Fibroblast of skin of scalp (primary cell): ENCODE measurements at regions not wholly inside any gene's neighbourhood (a gene's known extent, or its start where the extent isn't known, plus 50 kb on each side); places are given as distances from the start of the nearest gene placed in this dataset.

Experiments
- DNase-seq: peaks from one replicate; pipeline ENCODE4 v3.0.0-alpha.2; 2013

- DNase-seq, result no peak
Measured at GRCh38 chr12:92574911-92575570, 127.7 kb upstream of the PLEKHG7 start.

DNA sequence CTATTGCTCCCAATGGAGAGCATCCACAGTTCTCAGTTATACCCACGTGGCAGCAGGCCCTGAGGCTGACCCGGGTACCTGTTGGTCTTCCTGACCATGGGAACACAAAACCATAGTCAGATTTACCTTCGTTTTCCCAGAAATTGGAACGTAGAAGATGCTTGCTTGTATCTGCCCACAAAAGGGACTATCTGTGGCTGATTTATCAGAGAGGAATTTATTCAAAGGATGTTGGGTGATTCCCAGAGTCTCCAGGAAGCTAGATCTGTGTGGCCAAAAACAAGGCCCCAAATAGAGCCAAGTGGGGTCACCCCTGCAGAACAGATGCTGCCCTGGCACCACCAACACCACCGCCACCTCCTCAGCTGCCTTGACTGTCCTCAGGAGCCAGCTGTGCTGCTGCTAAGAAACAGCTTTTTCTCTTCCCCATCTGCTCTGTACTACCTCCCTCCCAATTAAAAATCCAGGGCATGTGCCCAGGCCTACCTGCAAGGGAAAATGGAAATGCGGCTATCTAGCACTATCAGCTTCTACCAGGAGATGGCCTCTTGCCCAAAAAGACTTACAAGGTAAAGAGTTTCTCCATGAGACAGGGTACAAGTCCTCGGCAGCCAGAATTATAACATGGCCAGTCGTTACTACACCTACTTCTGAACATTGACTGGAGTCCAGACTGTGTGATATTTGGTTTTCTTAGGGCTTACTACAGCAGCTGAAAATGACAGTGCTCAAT lies 128.6 kb upstream of the PLEKHG7 start:
- peak; percentile 32 for DNase-seq

GRCh38 chr12:92573104-92573503 lies 129.7 kb upstream of the PLEKHG7 start:
- DNase-seq, result no peak

GRCh38 chr12:92571844-92572543 lies 130.8 kb upstream of the PLEKHG7 start:
- no peak for DNase-seq

DNA sequence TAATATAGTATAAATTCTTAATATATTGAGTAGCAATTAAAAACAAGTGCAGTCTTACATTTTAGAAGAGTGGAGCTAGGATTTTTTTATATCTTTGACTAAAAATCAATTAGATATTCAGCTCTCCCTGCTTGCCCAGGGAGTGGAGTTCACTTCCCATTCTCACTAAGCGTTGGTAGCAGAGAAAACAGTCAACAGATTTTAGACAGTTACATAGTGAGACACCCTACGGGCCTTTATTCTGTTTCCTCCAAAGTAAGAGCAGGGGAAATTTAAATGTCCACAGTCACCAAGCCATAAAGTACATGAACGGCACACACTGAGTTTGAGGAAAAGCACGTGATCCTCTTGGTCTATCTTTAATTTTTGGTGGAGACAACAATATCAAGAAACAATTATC lies 131.6 kb upstream of the PLEKHG7 start:
- no peak for DNase-seq

- peak; percentile 84 for DNase-seq
Measured at GRCh38 chr12:92570056-92570753, 132.6 kb upstream of the PLEKHG7 start.

DNA sequence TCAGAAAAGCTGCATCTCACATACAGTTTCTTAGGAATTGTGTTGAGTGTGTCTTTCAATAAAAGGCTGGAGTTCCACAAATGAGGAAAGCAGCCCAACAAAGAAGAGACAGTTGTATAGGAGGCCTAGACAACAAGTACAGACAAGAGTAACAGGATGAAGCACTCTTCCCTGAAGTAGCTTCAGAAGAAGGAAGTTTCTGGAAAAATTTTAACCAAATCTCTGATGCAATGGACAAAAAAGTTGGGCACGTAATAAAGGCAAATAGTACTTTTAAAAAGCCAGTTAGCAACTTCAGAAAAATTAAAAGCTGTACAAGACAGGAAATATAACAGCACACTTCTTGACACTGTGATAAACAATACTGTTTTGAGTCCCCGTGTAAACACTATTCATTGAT lies 134.1 kb upstream of the PLEKHG7 start:
- no peak for DNase-seq

GRCh38 chr12:92566448-92567019 lies 136.3 kb upstream of the PLEKHG7 start:
- no peak for DNase-seq

GRCh38 chr12:92563819-92564218 lies 139.0 kb upstream of the PLEKHG7 start:
- no peak for DNase-seq

GRCh38 chr12:92562063-92562734 lies 140.6 kb upstream of the PLEKHG7 start:
- no peak for DNase-seq

DNA sequence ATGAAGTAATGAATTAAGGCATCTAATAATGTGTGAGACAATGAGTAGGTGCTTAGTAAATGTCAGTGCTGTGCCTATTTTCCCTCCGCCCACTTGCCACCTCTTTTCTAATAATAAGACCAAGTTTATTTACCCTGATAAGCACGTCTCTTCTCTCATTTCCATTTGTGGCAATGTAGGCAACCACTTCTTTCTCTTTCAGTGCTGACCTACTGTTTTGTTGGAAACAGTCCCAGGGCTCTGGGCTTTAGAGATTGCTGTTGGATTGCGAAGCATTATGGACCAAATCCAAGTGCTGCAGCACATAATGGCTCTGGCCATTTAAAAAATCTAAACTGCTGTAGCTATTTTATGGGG lies 141.3 kb upstream of the PLEKHG7 start:
- peak; percentile 88 for DNase-seq

GRCh38 chr12:92560713-92561542 lies 141.9 kb upstream of the PLEKHG7 start:
- DNase-seq, result no peak

GRCh38 chr12:92558806-92559205 lies 144.0 kb upstream of the PLEKHG7 start:
- DNase-seq, result peak; percentile 31

DNA sequence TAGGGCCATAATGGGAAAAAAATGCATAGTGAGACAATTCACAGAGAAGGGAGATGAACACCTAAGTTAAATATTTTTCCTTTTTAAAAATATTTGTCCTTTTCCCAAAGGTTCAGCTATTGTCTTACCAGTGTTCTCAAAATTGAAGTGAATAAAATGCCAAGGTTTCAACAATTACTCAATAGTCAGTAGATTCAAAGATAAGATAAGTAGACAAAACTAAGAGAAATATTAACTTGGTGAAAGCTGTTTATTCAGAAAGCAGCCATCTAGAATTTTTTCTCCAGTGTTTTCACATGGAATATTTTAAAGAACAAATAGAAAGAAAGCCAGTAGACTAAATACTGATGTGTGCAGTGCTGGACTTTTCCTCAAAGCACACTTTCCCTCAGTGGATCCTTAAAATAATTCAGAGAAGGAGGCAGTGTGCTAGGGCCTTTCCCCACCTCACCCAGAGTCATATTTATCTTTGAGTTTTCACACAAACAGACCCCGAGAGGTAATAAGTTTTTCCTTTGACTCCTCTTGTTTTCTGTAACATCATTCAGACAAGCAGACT lies 144.5 kb upstream of the PLEKHG7 start:
- DNase-seq, result no peak

GRCh38 chr12:92557422-92557724 lies 145.4 kb upstream of the PLEKHG7 start:
- DNase-seq, result no peak

GRCh38 chr12:92556637-92557421 lies 146.0 kb upstream of the PLEKHG7 start:
- DNase-seq, result no peak

GRCh38 chr12:92556141-92556540 lies 146.6 kb upstream of the PLEKHG7 start:
- no peak for DNase-seq

GRCh38 chr12:92554158-92555073 lies 148.4 kb upstream of the PLEKHG7 start:
- DNase-seq, result no peak

GRCh38 chr12:92553389-92553788 lies 149.4 kb upstream of the PLEKHG7 start:
- no peak for DNase-seq
